HEK293 (cell line): ENCODE measurements at regions not wholly inside any gene's neighbourhood (a gene's known extent, or its start where the extent isn't known, plus 50 kb on each side); places are given as distances from the start of the nearest gene placed in this dataset.

Experiments used
- CTCF ChIA-PET: fragments of 350-600 bp; formaldehyde crosslinking; extraction: SDS; loops from one replicate; lab custom pipeline; 2021; ENCODE audit warnings: antibody characterized with exemption; lab: Yijun Ruan, JAX
- POLR2A ChIA-PET: fragments of 300-600 bp; formaldehyde crosslinking; extraction: SDS; loops from one replicate; lab custom pipeline; 2020; ENCODE audit warnings: antibody characterized with exemption, inconsistent platforms; lab: Yijun Ruan, JAX
- H3K27ac ChIP-seq: fragments of 200-500 bp; sonication (Bioruptor generic); 2 replicates; pipeline ENCODE4 v1.5.1; 2014; ENCODE audit warnings: low read depth, low read length, control low read depth, inconsistent platforms; ENCODE audit errors: extremely low read depth
- H3K36me3 ChIP-seq, 2 experiments: fragments of 200-500 bp in 1 of 2; sonication (Bioruptor generic) in 1 of 2; 1 replicate in 1 of 2; 2 replicates in 1 of 2; pipeline ENCODE4 v1.5.1; 2014 to 2017; ENCODE audit warnings: inconsistent platforms in 2 of 2, low read length in 2 of 2; ENCODE audit not compliant: control insufficient read depth in 2 of 2, insufficient read depth in 1 of 2
- H3K4me1 ChIP-seq: fragments of 200-500 bp; sonication (Bioruptor generic); 2 replicates; pipeline ENCODE4 v1.5.1; 2014; ENCODE audit warnings: mild to moderate bottlenecking, low read length, inconsistent platforms; ENCODE audit not compliant: control insufficient read depth, insufficient read depth
- H3K4me3 ChIP-seq: 2 replicates; pipeline ENCODE4 v1.5.1; 2011; ENCODE audit warnings: low read depth, mild to moderate bottlenecking, control low read depth, low read length, moderate library complexity
- H3K9me3 ChIP-seq: fragments of 200-500 bp; sonication (Bioruptor generic); 2 replicates; pipeline ENCODE4 v1.5.1; 2014; ENCODE audit warnings: low read depth, low read length, inconsistent platforms; ENCODE audit not compliant: control insufficient read depth, insufficient read depth
- IKZF3 ChIP-seq: fragments of 450-650 bp; IDR thresholded peaks from 2 replicates; pipeline ENCODE4 v1.5.0; 2018; ENCODE audit warnings: missing biosample characterization, mild to moderate bottlenecking, missing genetic modification characterization, moderate library complexity
- MYNN ChIP-seq: fragments of 450-650 bp; formaldehyde crosslinking; IDR thresholded peaks from 2 replicates; pipeline ENCODE4 v1.5.1; 2016; ENCODE audit warnings: missing biosample characterization, missing genetic modification characterization, borderline replicate concordance
- PATZ1 ChIP-seq: fragments of 450-650 bp; formaldehyde crosslinking; IDR thresholded peaks from 2 replicates; pipeline ENCODE4 v1.5.1; 2016; ENCODE audit warnings: missing biosample characterization, missing genetic modification characterization
- PRDM6 ChIP-seq: fragments of 450-650 bp; formaldehyde crosslinking; IDR thresholded peaks from 2 replicates; pipeline ENCODE4 v1.5.1; 2017; ENCODE audit warnings: missing biosample characterization, missing genetic modification characterization
- YY1 ChIP-seq: fragments of 450-650 bp; formaldehyde crosslinking; IDR thresholded peaks from 2 replicates; pipeline ENCODE4 v1.5.1; 2018; ENCODE audit warnings: missing biosample characterization, missing genetic modification characterization
- ZBTB44 ChIP-seq: fragments of 450-650 bp; IDR thresholded peaks from 2 replicates; pipeline ENCODE4 v1.5.1; 2018; ENCODE audit warnings: missing biosample characterization, mild to moderate bottlenecking, missing genetic modification characterization
- ZBTB8A ChIP-seq: fragments of 450-650 bp; formaldehyde crosslinking; IDR thresholded peaks from 2 replicates; pipeline ENCODE4 v1.5.1; 2016; ENCODE audit warnings: missing biosample characterization, missing genetic modification characterization
- ZNF10 ChIP-seq: fragments of 450-650 bp; formaldehyde crosslinking; IDR thresholded peaks from 2 replicates; pipeline ENCODE4 v1.5.1; 2017; ENCODE audit warnings: missing biosample characterization, missing genetic modification characterization
- ZNF121 ChIP-seq: fragments of 450-650 bp; formaldehyde crosslinking; IDR thresholded peaks from 2 replicates; pipeline ENCODE4 v1.5.1; 2016; ENCODE audit warnings: missing biosample characterization, missing genetic modification characterization
- ZNF140 ChIP-seq: fragments of 450-650 bp; formaldehyde crosslinking; IDR thresholded peaks from 2 replicates; pipeline ENCODE4 v1.5.1; 2016; ENCODE audit warnings: missing biosample characterization, missing genetic modification characterization
- ZNF155 ChIP-seq: fragments of 450-650 bp; formaldehyde crosslinking; IDR thresholded peaks from 2 replicates; pipeline ENCODE4 v1.5.1; 2016; ENCODE audit warnings: missing biosample characterization, missing genetic modification characterization
- ZNF24 ChIP-seq: fragments of 450-650 bp; formaldehyde crosslinking; IDR thresholded peaks from 2 replicates; pipeline ENCODE4 v1.5.1; 2016; ENCODE audit warnings: missing biosample characterization, missing genetic modification characterization
- ZNF398 ChIP-seq: fragments of 450-650 bp; formaldehyde crosslinking; IDR thresholded peaks from 2 replicates; pipeline ENCODE4 v1.5.1; 2017; ENCODE audit warnings: missing biosample characterization, missing genetic modification characterization
- ZNF404 ChIP-seq: fragments of 450-650 bp; formaldehyde crosslinking; IDR thresholded peaks from 2 replicates; pipeline ENCODE4 v1.5.1; 2017; ENCODE audit warnings: missing biosample characterization, missing genetic modification characterization
- ZNF521 ChIP-seq: fragments of 450-650 bp; formaldehyde crosslinking; IDR thresholded peaks from 2 replicates; pipeline ENCODE4 v1.5.1; 2017; ENCODE audit warnings: missing biosample characterization, mild to moderate bottlenecking, missing genetic modification characterization
- ZNF561 ChIP-seq: fragments of 450-650 bp; IDR thresholded peaks from 2 replicates; pipeline ENCODE4 v1.5.1; 2018; ENCODE audit warnings: missing biosample characterization, missing genetic modification characterization, borderline replicate concordance
- ZNF571 ChIP-seq: fragments of 450-650 bp; formaldehyde crosslinking; IDR thresholded peaks from 2 replicates; pipeline ENCODE4 v1.5.0; 2017; ENCODE audit warnings: missing biosample characterization, missing genetic modification characterization
- ZNF596 ChIP-seq: fragments of 450-650 bp; IDR thresholded peaks from 2 replicates; pipeline ENCODE4 v1.5.0; 2018; ENCODE audit warnings: missing biosample characterization, mild to moderate bottlenecking, missing genetic modification characterization, moderate library complexity
- ZNF610 ChIP-seq: fragments of 450-650 bp; formaldehyde crosslinking; IDR thresholded peaks from 2 replicates; pipeline ENCODE4 v1.5.1; 2016; ENCODE audit warnings: missing biosample characterization, missing genetic modification characterization, borderline replicate concordance
- ZNF626 ChIP-seq: fragments of 450-650 bp; sonication (Bioruptor Pico); formaldehyde crosslinking; IDR thresholded peaks from 2 replicates; pipeline ENCODE4 v1.5.1; 2018; ENCODE audit warnings: missing biosample characterization, missing genetic modification characterization, inconsistent platforms
- ZNF677 ChIP-seq: fragments of 450-650 bp; IDR thresholded peaks from 2 replicates; pipeline ENCODE4 v1.5.0; 2018; ENCODE audit warnings: missing biosample characterization, mild to moderate bottlenecking, missing genetic modification characterization, moderate library complexity
- ZNF785 ChIP-seq: fragments of 450-650 bp; formaldehyde crosslinking; IDR thresholded peaks from 2 replicates; pipeline ENCODE4 v1.5.1; 2016; ENCODE audit warnings: missing biosample characterization, missing genetic modification characterization
- ZNF830 ChIP-seq: fragments of 450-650 bp; IDR thresholded peaks from 2 replicates; pipeline ENCODE4 v1.5.0; 2018; ENCODE audit warnings: missing biosample characterization, missing genetic modification characterization, low read depth, mild to moderate bottlenecking, moderate library complexity
- TF ChIP-seq, protein P1 (sequence below): fragments of 450-650 bp; formaldehyde crosslinking; IDR thresholded peaks from 2 replicates; pipeline ENCODE4 v1.5.1; 2017; ENCODE audit warnings: missing biosample characterization, mild to moderate bottlenecking, missing genetic modification characterization, moderate library complexity
- TF ChIP-seq, protein P2 (sequence below): fragments of 450-650 bp; formaldehyde crosslinking; IDR thresholded peaks from 2 replicates; pipeline ENCODE4 v1.5.1; 2016; ENCODE audit warnings: missing biosample characterization, missing genetic modification characterization

DNA sequence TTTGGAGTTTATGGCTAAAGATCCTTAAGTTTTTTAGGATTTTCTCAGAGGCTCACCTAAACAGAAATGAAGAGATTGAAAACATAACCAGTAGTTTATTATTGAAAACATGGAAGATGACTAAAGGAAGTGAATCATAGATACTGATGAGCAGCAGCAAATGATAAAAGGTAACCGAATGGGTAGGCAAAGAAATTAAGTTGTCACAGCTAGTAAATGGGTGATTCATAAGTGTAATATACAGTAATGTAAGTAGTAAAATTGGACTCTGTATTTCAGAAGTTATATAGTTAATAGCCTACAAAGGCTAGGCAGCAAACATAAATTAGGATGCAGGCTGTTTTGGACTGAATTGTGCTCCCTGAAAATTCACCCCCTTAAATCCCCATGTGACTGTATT is 59.0 kb upstream of the ADGRA3 start (continued):
- no peak for TF ChIP-seq ZNF561 (tag by site-specific recombination)
- TF ChIP-seq, protein P1, sequence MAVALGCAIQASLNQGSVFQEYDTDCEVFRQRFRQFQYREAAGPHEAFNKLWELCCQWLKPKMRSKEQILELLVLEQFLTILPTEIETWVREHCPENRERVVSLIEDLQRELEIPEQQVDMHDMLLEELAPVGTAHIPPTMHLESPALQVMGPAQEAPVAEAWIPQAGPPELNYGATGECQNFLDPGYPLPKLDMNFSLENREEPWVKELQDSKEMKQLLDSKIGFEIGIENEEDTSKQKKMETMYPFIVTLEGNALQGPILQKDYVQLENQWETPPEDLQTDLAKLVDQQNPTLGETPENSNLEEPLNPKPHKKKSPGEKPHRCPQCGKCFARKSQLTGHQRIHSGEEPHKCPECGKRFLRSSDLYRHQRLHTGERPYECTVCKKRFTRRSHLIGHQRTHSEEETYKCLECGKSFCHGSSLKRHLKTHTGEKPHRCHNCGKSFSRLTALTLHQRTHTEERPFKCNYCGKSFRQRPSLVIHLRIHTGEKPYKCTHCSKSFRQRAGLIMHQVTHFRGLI (tag by site-specific recombination) = no peak
- no peak for TF ChIP-seq ZNF610
- TF ChIP-seq ZNF626 = no peak
- TF ChIP-seq ZNF404 (tag by site-specific recombination) = no peak

GRCh38 chr4:22587253-22587652 is 71.4 kb upstream of the ADGRA3 start:
- ChIA-PET CTCF (no interaction called here), POLR2A (no interaction called here)
- Histone ChIP-seq H3K4me1 (no peaks in the 10 kb centered on the region), H3K9me3 (no peaks in the 10 kb centered on the region), H3K4me3 (no peak overlapping the region), H3K36me3 (no peaks in the 10 kb centered on the region), H3K27ac (no peak overlapping the region)
- TF ChIP-seq ZBTB8A (tag by site-specific recombination) = no peak
- no peak for TF ChIP-seq PATZ1 (tag by site-specific recombination)
- TF ChIP-seq ZNF121 = no peak
- TF ChIP-seq ZNF677 (tag by site-specific recombination) = no peak
- no peak for TF ChIP-seq ZBTB44 (tag by site-specific recombination)
- TF ChIP-seq ZNF571 (tag by site-specific recombination) = no peak
- TF ChIP-seq ZNF830 (tag by site-specific recombination) = no peak
- TF ChIP-seq ZNF155 (tag by site-specific recombination) = no peak
- TF ChIP-seq ZNF398 = no peak
- TF ChIP-seq ZNF24 (tag by site-specific recombination) = no peak
- TF ChIP-seq ZNF140 (tag by site-specific recombination) = no peak
- TF ChIP-seq YY1 = no peak
- TF ChIP-seq ZNF596 (tag by site-specific recombination) = no peak

DNA sequence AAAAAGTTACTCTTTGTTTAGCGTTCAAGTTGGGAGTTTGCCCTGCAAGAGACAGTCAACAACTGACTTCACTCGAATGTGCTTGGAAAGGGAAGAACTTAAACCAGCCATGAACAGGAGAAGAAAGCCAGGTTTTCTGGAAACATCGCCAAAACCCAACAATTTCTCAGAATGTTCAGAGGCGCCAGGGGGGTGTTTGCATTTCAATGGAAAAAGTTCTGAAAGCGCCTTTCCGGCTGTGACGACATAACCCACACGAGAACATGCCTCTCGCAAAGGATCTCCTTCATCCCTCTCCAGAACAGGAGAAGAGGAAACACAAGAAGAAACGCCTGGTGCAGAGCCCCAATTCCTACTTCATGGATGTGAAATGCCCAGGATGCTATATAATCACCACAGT is 78.1 kb upstream of the ADGRA3 start:
- H3K36me3 ChIP-seq = no peaks in the 10 kb centered on the region
- H3K9me3 ChIP-seq = no peaks in the 10 kb centered on the region
- ChIA-PET CTCF (no interaction called here), POLR2A (no interaction called here)
- H3K4me3 ChIP-seq = no peak overlapping the region
- no peaks in the 10 kb centered on the region for H3K4me1 ChIP-seq
- H3K27ac ChIP-seq = no peak overlapping the region
- TF ChIP-seq MYNN (tag by site-specific recombination) (no peak), PRDM6 (tag by site-specific recombination) (no peak), ZNF10 (tag by site-specific recombination) (no peak), ZNF521 (no peak), IKZF3 (tag by site-specific recombination) (no peak), ZNF785 (no peak)
- TF ChIP-seq, protein P2, sequence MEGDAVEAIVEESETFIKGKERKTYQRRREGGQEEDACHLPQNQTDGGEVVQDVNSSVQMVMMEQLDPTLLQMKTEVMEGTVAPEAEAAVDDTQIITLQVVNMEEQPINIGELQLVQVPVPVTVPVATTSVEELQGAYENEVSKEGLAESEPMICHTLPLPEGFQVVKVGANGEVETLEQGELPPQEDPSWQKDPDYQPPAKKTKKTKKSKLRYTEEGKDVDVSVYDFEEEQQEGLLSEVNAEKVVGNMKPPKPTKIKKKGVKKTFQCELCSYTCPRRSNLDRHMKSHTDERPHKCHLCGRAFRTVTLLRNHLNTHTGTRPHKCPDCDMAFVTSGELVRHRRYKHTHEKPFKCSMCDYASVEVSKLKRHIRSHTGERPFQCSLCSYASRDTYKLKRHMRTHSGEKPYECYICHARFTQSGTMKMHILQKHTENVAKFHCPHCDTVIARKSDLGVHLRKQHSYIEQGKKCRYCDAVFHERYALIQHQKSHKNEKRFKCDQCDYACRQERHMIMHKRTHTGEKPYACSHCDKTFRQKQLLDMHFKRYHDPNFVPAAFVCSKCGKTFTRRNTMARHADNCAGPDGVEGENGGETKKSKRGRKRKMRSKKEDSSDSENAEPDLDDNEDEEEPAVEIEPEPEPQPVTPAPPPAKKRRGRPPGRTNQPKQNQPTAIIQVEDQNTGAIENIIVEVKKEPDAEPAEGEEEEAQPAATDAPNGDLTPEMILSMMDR (tag by site-specific recombination) = no peak
